Colonic mucosa (tissue), 4 donors: ENCODE measurements at regions not wholly inside any gene's neighbourhood (a gene's known extent, or its start where the extent isn't known, plus 50 kb on each side); places are given as distances from the start of the nearest gene placed in this dataset.

Experiments
- DNase-seq: peaks from one replicate; pipeline ENCODE4 v3.0.0-alpha.2; 2020
- H3K27ac ChIP-seq: fragments of 200-600 bp; one replicate; pipeline ENCODE4 v1.8.0; 2021
- H3K27me3 ChIP-seq: fragments of 200-600 bp; one replicate; pipeline ENCODE4 v1.8.0; 2021
- H3K36me3 ChIP-seq: fragments of 200-600 bp; one replicate; pipeline ENCODE4 v1.8.0; 2021
- H3K4me1 ChIP-seq: fragments of 200-600 bp; one replicate; pipeline ENCODE4 v1.8.0; 2021; ENCODE audit warnings: mild to moderate bottlenecking
- H3K4me3 ChIP-seq: fragments of 200-600 bp; one replicate; pipeline ENCODE4 v1.8.0; 2021
- H3K9ac ChIP-seq, 2 donors: one replicate each; pipeline ENCODE4 v1.7.0; 2013; ENCODE audit warnings: control low read depth in 2 of 2, low read depth in 2 of 2, low read length in 2 of 2
- H3K9me3 ChIP-seq: fragments of 200-600 bp; one replicate; pipeline ENCODE4 v1.8.0; 2021
- CTCF ChIP-seq: fragments of 200-600 bp; IDR thresholded peaks from one replicate; pipeline ENCODE4 v1.8.0; 2022; ENCODE audit warnings: antibody characterized with exemption, mild to moderate bottlenecking
- intact Hi-C: fragments of 100-400 bp; cut with DNase I; formaldehyde crosslinking; loops from one replicate; pipeline ENCODE4 v1.14.1; 2022
- donor health status: healthy.
- donor health status: DM: no; HTN: no; CAD: no.
- donor health status: DM: no; HTN: no; CAD: no.

- H3K36me3 ChIP-seq = no peaks in the 10 kb centered on the region
- TF ChIP-seq CTCF = no peak
- H3K27ac ChIP-seq = no peak overlapping the region
- no peak overlapping the region for H3K9ac ChIP-seq
- H3K4me1 ChIP-seq = no peaks in the 10 kb centered on the region
- H3K27me3 ChIP-seq = no peaks in the 10 kb centered on the region
- H3K4me3 ChIP-seq = no peak overlapping the region
- intact Hi-C loops = loop anchor here (10.0 kb wide), 1 partner anchor 513 kb away; the partner anchor contains the start of gene FZD1
- DNase-seq = no peak
- H3K9me3 ChIP-seq = no peaks in the 10 kb centered on the region
Observed at GRCh38 chr7:91777522-91777921, 103.0 kb downstream of the MTERF1 start.

- no peak for DNase-seq
- TF ChIP-seq CTCF = no peak
Observed at GRCh38 chr7:91778416-91778815, 102.1 kb downstream of the MTERF1 start.

DNA sequence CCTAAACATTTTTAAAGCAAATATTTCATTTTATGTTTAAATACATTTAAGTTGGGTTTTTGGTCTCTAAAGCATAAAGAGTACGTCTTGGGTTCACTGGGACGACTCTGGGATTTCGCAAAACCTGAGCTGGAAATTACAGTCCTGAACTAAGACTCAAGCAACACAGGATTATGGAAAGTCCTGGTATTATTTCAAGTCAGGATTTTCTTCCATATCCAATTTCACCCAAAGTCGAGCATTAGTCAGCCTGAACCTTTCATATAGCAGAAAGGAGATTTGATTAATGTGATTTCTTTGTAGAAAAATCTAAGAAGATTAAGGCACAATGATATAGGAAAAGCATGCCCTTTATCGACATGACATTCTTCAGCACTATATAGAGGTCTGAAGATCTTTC lies 100.0 kb downstream of the MTERF1 start:
- TF ChIP-seq CTCF = no peak
- H3K4me1 ChIP-seq = no peaks in the 10 kb centered on the region
- no peaks in the 10 kb centered on the region for H3K9me3 ChIP-seq
- no peak overlapping the region for H3K4me3 ChIP-seq
- no peak overlapping the region for H3K9ac ChIP-seq
- intact Hi-C loops = loop anchor here (10.0 kb wide), 2 partner anchors 496 to 696 kb away; no protein-coding TSS in a partner anchor
- no peaks in the 10 kb centered on the region for H3K27me3 ChIP-seq
- no peaks in the 10 kb centered on the region for H3K36me3 ChIP-seq
- no peak for DNase-seq
- H3K27ac ChIP-seq = no peak overlapping the region

More at GRCh38 chr7:91778416-91778815, 102.1 kb downstream of the MTERF1 start:
- Histone ChIP-seq H3K4me3 (no peak overlapping the region), H3K36me3 (no peaks in the 10 kb centered on the region), H3K9ac (no peak overlapping the region), H3K9me3 (no peaks in the 10 kb centered on the region), H3K27me3 (no peaks in the 10 kb centered on the region), H3K4me1 (no peaks in the 10 kb centered on the region), H3K27ac (no peak overlapping the region)
- intact Hi-C loops = loop anchor here (10.0 kb wide), 1 partner anchor 514 kb away; the partner anchor contains the start of gene FZD1

- no peaks in the 10 kb centered on the region for H3K27me3 ChIP-seq
- no peaks in the 10 kb centered on the region for H3K4me1 ChIP-seq
- no peak overlapping the region for H3K4me3 ChIP-seq
- no peaks in the 10 kb centered on the region for H3K36me3 ChIP-seq
- no peaks in the 10 kb centered on the region for H3K9me3 ChIP-seq
- H3K9ac ChIP-seq = no peak overlapping the region
- no peak for DNase-seq
- intact Hi-C loops = loop anchor here (10.0 kb wide), 2 partner anchors 500 to 700 kb away; no protein-coding TSS in a partner anchor
- H3K27ac ChIP-seq = no peak overlapping the region
- no peak for TF ChIP-seq CTCF
Observed at GRCh38 chr7:91784469-91784868, 96.0 kb downstream of the MTERF1 start.

DNA sequence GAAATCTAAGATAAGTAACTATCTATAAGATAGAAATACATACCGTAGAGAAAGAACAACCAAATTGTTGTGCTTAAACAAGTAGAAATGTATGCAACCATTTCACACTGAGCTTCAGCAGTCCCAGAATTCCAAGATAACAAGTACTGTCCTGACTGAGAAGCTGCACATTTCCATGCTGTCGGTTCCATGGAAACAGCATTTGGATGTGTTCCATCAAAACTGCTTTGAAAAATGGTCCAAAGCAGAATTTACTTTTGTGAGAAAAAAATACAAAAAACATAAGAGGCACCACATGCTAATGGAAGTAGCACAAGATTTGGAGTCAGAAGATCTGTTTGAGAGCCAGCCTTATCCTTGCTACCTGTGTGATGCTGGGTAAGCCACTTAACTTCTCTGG lies 92.6 kb downstream of the MTERF1 start:
- TF ChIP-seq CTCF = no peak

More for the DNA sequence above, 92.6 kb downstream of the MTERF1 start:
- intact Hi-C loops = loop anchor here (5.0 to 10.0 kb wide), 3 partner anchors 146 to 703 kb away; no protein-coding TSS in a partner anchor
- Histone ChIP-seq H3K4me3 (no peak overlapping the region), H3K4me1 (no peaks in the 10 kb centered on the region), H3K36me3 (no peaks in the 10 kb centered on the region), H3K27me3 (no peaks in the 10 kb centered on the region), H3K9me3 (no peaks in the 10 kb centered on the region), H3K27ac (no peak overlapping the region), H3K9ac (no peak overlapping the region)
- DNase-seq = no peak
